ENCODE measurements at regions not wholly inside any gene's neighbourhood (a gene's known extent, or its start where the extent isn't known, plus 50 kb on each side); places are given as distances from the start of the nearest gene placed in this dataset.
"Not testable (repeated sequence)": the region's sequence is repeated elsewhere in the genome, so short reads cannot be mapped to it uniquely, and the experiment has no call there.

DNA sequence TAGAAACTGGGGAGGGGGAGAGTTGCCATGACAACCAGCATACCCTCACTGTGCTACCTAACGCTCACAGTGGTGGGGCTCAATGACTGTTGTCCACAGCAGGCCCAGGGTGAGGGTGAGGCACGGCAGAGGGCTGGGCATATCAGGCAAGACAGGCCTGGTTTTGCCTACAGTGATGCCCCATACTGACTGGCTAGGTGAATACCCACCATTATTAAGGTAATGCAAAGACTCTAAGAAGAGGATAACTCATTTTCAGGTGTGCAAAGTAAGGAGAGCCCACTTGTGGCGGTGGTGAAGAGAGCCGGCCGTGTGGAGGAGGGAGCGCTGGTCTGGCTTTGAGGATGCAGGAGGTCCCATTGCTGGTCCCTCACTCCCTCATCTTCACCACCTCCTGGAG, 422.3 kb downstream of the FUT8 start:
- DNase-seq, result no peak

DNA sequence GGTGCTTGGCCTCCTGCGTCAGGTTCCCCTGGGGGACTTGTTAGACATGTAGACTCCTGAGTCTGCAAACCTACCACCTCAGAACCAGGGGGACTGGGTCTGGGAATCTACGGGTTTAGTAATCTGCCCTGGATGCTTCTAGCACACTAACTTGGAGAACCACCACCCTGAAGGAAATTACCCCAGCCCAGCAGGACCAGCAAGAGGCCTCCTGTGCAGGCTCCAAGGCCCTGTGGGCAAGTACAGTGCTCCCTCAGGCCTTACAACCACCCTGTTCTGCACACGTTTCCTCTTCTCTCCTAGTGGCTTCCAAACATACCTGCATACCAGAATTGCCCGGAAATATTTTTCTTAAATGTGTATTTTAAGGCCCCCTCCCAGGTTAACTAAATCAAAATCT, 423.0 kb downstream of the FUT8 start:
- DNase-seq, result no peak

GRCh38 chr14:65838565-65838964, 426.0 kb downstream of the FUT8 start:
- DNase-seq, result no peak

DNA sequence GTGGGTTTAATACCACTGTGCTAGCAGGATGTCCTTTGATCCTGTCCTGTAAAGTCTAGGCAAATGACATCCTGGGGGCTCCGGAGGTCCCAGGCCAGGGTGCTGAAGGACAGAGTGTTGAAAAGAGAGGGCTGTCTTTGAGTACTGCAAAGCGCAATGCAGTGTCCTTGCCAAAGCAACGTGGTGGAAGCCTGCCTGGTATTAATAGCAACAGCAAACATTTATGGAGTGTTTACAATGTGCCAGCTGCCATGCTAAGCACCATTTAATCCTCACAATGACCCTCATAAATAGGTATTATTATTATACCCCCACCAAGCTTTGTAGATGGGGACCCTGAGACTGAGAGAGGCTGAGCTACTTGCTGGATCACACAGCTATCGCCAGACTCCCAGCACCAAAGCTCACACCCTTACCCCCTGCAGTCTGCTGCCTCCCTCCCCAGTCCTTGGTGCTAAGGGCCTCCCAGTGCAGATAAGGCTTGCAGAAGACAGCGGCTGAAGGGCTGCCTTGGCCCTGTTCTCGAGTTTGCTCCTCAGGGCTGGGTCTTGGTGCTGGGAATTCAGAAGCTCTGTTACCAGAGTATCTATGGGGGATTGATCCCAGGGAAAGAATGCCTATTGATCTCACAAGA, 427.7 kb downstream of the FUT8 start:
- no peak for DNase-seq

DNA sequence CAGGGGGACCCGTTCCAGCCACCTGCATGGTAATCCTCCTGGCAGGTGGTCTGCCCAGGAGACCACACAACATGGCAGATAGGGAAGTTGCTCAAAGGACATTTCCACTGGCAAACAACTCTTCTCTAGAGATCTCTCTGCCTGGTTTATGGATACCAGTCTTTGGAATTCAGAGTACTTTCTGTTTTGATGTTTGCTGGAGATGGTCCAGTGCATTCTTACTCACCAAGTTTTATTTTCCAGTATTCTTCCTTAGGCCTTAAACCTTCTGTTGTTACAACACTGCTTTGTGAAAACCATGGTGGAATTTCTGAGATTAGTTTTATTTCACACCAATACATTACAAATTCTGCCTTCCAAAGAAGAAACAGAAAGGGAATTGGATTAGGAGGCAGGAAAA, 428.3 kb downstream of the FUT8 start:
- DNase-seq, result no peak

GRCh38 chr14:65846196-65846868, 433.8 kb downstream of the FUT8 start:
- DNase-seq, result no peak

DNA sequence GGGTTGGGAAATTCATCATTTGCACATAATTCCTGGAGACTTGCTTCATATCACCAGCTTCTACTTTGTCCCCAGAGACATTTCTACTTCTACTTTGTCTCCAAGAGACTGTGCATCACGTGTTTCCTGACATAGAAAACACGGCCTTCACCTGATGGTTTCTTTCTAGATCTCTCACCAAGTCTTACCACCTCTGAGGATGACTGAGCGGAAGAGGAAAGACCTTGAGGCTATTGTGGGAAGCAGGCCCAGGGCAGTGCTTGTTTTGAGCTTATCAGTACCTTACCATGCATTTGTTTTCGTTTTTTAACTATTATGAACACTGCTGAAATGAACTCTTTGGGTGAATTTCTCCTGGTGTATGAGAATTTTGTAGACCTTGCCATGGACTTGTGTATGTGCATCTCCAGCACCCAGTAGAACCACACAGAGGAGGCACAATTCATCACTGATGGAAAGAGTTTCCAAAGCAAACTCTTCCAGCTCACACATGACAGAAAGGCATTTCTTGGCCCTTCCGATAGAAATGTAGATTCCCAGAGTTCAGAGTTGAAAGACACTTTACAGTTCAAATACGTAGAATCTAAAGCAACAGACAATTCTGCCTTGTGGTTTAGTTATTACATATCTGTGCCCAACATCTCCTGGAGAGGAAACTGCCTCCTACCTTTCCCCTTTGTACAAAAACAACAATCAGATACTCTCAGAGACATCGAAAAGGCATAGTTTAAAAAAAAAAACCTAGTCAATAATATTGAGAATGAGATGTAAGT, 434.7 kb downstream of the FUT8 start:
- peak; percentile 56 for DNase-seq

GRCh38 chr14:65847931-65848330, 435.4 kb downstream of the FUT8 start:
- DNase-seq, result not testable (repeated sequence)

DNA sequence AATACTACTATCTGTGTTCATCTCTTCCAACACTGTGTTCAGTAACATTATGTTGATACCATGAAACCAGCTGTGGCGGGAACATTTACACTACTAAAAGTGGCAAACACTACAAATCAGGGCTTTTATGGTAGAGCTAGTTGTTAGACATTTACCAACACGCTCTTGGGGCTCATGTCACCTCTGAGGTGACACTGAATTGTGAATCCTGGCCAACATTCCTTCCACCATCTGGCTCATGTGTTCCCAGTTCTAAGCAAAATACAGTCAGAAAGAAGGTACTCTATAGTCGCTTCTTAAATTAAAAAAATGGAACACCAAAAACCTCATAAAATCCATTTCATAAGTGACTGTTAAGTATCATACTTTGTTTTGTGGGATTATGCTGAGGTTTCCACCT, 436.6 kb downstream of the FUT8 start:
- DNase-seq, result no peak

- DNase-seq, result no peak
Observed at GRCh38 chr14:65849558-65849957, 437.0 kb downstream of the FUT8 start.

- DNase-seq, result peak; percentile 24
Observed at GRCh38 chr14:65850429-65851135, 438.1 kb downstream of the FUT8 start.

GRCh38 chr14:65852689-65853088, 440.2 kb downstream of the FUT8 start:
- DNase-seq, result no peak

- no peak for DNase-seq
Observed at GRCh38 chr14:65853407-65853955, 441.0 kb downstream of the FUT8 start.

DNA sequence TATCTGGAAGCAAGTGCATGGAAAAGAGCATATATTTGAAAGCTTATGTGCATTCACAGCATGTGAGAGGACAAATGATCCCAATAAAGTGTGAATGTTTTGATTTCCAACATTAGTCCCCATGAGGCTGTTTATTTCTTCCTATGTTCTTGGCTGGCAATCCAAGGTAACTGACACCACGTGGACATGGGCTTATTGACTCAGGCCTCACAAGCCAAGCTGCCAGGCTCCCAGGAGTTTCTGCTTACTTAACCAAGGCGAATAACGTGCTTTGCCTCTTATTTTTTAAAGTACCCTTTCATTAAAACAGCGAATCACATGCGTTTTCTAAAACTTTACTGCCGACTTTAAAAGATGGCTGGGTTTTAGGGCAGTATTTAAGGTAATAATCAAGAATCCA, 441.7 kb downstream of the FUT8 start:
- no peak for DNase-seq

DNA sequence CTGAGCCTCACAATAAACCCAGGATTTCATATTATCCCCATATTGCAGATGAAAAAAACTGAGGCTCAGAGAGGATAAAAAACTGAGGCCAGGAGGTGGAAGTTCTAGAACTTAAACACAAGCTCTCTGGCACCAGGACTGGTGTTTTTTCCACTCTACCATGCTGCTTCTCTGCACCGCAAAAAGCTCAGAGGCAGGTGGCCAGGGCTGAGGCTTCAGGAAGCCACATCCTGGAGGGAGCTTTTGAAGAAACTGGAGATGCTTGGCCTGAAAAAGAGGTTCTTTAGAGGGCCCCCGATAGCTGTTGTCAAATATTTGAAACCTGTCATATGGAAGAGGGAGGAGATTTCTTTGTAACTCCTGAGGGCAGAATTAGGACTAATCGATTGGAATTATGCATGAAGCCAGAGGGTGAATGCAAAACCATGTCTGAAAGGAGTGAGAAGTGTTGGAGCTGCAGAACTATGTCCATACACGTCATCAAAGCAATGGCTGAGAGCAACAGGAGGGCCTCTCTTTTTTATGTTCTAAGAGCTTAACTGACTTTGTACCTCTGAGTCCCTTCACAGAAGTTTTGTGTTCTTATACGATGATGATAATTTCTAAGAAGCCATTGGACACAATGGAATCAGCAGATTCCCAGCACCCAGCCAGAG, 448.6 kb downstream of the FUT8 start:
- no peak for DNase-seq

DNA sequence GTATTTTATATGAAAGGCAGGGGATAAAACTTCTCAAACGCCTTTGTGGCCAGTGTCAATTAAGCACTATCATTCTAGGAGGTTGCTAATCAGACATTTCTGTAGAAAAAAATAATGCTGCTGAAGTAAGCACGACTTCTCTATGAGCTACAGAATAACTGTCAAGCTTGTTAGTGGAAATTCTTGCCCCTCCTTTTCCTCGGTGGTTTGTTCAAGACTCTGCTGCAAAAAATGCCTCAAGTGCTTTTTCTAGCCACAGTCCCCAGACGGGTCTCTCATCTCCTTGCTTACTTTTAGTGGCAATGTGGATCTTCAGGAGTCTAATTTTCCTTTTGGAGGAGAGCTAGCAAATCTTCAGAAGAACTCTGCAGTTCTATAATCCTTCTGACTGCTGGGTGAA, 452.0 kb downstream of the FUT8 start:
- DNase-seq, result no peak

DNA sequence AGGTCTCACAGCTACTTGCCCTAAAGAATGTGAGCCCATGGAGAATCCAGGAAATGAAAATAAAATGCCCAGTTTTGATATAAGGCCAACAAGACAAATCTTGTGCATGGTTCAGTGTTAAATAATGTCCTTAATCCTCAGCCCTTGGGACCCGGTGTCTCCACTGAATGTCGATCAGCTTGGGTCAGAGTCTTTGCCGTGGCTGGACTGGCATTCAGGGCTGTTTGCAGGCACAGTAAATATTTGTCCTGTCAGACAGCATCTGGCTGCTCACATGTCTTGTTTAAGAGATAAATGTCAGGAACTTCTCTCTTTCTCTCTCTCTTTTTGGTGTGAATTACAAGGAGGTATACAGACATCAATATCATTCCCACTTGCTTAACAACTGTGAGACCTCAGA, 452.5 kb downstream of the FUT8 start:
- DNase-seq, result no peak

DNA sequence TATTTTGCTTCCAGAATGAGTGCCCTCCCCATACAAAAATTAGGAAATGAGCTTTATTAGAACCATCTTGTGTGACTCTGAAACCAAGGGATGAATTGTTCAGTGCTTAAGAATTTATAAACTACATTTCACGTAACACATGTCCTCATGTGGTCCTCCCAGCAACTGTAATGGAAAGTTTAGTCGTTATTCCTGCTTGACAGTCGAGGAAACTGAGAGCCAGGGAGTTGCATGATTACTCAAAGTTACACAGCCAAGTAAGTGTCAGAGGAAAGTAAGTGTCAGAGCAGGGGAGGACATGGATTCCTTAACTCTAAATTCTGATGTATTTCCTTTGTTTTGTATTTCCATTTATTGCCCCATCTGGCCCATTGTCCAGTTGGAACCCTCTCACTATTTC, 453.9 kb downstream of the FUT8 start:
- no peak for DNase-seq

DNA sequence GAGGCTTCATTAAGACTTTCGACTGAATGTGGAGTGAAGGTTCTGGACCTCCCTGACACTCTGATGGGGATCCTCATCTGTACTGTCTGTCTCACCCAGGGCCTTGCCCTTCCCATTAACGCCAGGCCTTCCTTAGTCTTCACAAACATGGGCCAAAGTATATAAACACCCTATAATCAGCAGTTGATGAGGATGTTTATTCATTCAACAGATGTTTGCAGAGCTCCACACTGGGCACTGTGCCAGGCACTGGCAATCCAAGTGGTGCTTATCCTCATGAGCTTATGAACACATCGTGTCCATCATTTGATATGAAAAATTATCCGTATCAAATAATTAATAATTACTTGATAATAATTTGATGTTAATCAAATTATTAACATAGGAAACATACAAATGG, 454.4 kb downstream of the FUT8 start:
- no peak for DNase-seq

- DNase-seq, result no peak
Observed at GRCh38 chr14:65867333-65867732, 454.8 kb downstream of the FUT8 start.

- DNase-seq, result no peak
Observed at GRCh38 chr14:65872536-65872935, 460.0 kb downstream of the FUT8 start.

DNA sequence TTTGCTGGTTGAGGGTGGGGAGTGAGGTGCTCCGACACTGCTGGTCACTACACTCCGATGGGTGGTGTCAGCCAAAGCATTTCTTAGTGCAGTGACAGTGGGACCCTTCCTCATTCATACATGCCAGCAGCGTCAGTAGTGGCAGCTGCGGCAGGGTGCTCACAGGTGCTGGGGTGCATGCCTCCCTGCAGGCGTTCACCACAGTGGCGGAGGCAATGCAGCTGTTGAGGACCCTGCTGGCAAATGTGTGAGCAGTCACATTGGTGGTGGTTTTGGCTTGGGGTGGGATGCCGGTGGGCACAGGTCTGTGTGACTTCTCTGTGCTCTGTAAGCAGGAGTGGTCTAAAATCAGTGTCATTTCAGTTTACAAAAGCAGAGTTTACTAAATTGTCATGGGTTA, 464.6 kb downstream of the FUT8 start:
- DNase-seq, result no peak

DNA sequence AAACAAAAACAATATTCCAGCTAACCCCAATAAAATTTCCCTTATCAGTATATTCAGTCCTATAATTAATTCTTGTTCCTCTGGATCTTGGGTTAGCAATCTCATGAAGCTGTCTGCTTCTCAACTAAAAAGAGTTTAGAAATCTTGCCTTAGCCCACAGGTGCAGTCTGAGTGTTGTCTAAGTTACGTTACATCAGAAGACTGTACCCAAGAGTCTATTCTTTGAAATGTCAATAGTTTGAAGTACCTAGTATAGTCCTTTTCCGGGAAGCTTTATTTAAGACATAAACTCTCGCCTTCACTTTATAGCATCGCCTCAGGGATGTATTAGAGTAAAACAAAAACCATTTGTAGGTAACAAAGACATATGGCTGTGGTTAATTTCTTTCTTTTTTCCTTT, 465.1 kb downstream of the FUT8 start:
- DNase-seq, result no peak

Data from T-helper 9 cell (primary cell).